ENCODE measurements at regions not wholly inside any gene's neighbourhood (a gene's known extent, or its start where the extent isn't known, plus 50 kb on each side); places are given as distances from the start of the nearest gene placed in this dataset.

- WGBS (ENCODE audit: insufficient coverage, low coverage, low lambda C conversion rate, missing lambda C conversion rate), result 100% methylated on average over 1 of the region's 1 CpG
- Histone ChIP-seq H3K27me3 (no peaks in the 10 kb centered on the region), H3K36me3 (no peaks in the 10 kb centered on the region), H3K4me1 (no peaks in the 10 kb centered on the region), H3K27ac (no peak overlapping the region), H3K4me3 (no peak overlapping the region), H3K9me3 (no peaks in the 10 kb centered on the region)
- intact Hi-C loops (cut with DNase I), result no loop called here
- DNase-seq, result no peak
- TF ChIP-seq, protein P1, sequence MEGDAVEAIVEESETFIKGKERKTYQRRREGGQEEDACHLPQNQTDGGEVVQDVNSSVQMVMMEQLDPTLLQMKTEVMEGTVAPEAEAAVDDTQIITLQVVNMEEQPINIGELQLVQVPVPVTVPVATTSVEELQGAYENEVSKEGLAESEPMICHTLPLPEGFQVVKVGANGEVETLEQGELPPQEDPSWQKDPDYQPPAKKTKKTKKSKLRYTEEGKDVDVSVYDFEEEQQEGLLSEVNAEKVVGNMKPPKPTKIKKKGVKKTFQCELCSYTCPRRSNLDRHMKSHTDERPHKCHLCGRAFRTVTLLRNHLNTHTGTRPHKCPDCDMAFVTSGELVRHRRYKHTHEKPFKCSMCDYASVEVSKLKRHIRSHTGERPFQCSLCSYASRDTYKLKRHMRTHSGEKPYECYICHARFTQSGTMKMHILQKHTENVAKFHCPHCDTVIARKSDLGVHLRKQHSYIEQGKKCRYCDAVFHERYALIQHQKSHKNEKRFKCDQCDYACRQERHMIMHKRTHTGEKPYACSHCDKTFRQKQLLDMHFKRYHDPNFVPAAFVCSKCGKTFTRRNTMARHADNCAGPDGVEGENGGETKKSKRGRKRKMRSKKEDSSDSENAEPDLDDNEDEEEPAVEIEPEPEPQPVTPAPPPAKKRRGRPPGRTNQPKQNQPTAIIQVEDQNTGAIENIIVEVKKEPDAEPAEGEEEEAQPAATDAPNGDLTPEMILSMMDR (IDR thresholded peaks at IDR 0.05), result no peak
- no peak for TF ChIP-seq POLR2A (IDR thresholded peaks at IDR 0.05)
- no peak for ATAC-seq
Observed at GRCh38 chr2:155162494-155162893, 464.0 kb downstream of the KCNJ3 start.

DNA sequence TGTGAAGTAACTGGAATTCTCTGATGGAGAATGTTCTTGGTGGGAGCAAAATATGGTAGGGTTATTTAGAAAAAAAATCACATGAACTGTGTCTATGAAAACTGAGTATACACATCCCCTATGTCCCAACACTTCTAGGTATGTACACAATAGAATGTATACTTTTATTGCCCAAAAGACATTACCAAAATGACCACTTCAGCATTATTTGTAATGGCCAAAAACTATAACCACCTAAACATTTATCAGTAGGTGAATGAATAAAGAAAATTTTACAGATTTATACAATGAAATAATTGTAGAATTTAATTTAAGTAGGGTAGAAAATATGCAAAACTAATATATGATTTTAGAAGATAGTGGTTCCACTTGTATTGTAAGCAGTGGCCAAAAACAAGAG, 462.8 kb downstream of the KCNJ3 start:
- Histone ChIP-seq H3K4me1 (no peaks in the 10 kb centered on the region), H3K27ac (no peak overlapping the region), H3K9me3 (no peaks in the 10 kb centered on the region), H3K4me3 (no peak overlapping the region), H3K27me3 (no peaks in the 10 kb centered on the region), H3K36me3 (no peaks in the 10 kb centered on the region)
- TF ChIP-seq POLR2A (IDR thresholded peaks at IDR 0.05), result no peak
- TF ChIP-seq, protein P1 (IDR thresholded peaks at IDR 0.05), result no peak
- intact Hi-C loops (cut with DNase I), result no loop called here
- DNase-seq (no peak), ATAC-seq (no peak)

GRCh38 chr2:155157711-155158110, 459.2 kb downstream of the KCNJ3 start:
- ATAC-seq (no peak), DNase-seq (no peak)
- H3K27me3 ChIP-seq, result no peaks in the 10 kb centered on the region
- H3K9me3 ChIP-seq, result no peaks in the 10 kb centered on the region
- H3K4me3 ChIP-seq, result no peak overlapping the region
- no peak overlapping the region for H3K27ac ChIP-seq
- 47% methylated on average over 2 of the region's 2 CpGs for WGBS (ENCODE audit: insufficient coverage, low coverage, low lambda C conversion rate, missing lambda C conversion rate)
- no peaks in the 10 kb centered on the region for H3K4me1 ChIP-seq
- intact Hi-C loops (cut with DNase I), result no loop called here
- TF ChIP-seq, protein P1 (IDR thresholded peaks at IDR 0.05), result no peak
- no peak for TF ChIP-seq POLR2A (IDR thresholded peaks at IDR 0.05)
- H3K36me3 ChIP-seq, result no peaks in the 10 kb centered on the region

GRCh38 chr2:155157065-155157464, 458.6 kb downstream of the KCNJ3 start:
- ATAC-seq, result no peak
- Histone ChIP-seq H3K36me3 (no peaks in the 10 kb centered on the region), H3K27ac (no peak overlapping the region), H3K27me3 (no peaks in the 10 kb centered on the region), H3K4me1 (no peaks in the 10 kb centered on the region), H3K4me3 (no peak overlapping the region), H3K9me3 (no peaks in the 10 kb centered on the region)
- TF ChIP-seq, protein P1 (IDR thresholded peaks at IDR 0.05), result no peak
- TF ChIP-seq POLR2A (IDR thresholded peaks at IDR 0.05), result no peak
- no peak for DNase-seq
- intact Hi-C loops (cut with DNase I), result no loop called here
- WGBS (ENCODE audit: insufficient coverage, low coverage, low lambda C conversion rate, missing lambda C conversion rate), result 41% methylated on average over 3 of the region's 3 CpGs

DNA sequence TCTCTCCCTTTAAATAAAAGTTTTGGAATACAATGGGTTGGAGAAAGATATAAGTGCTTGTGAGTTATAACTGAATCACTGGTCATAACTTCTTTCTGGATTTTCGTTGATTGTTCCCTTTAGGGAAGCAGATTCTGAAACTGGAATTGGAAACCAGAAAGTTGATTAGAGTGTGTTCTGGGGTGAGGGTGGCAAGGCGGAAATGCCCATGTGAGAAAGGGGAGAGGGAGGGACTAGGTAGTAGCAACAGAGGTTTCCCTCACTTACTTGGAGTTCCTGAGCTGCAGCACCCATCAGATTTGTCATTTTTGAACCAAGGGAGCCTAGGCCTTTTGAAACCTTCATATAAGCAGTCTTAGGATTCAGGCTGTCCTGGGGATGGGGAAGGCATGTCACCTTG, 453.4 kb downstream of the KCNJ3 start:
- no peaks in the 10 kb centered on the region for H3K36me3 ChIP-seq
- WGBS (ENCODE audit: insufficient coverage, low coverage, low lambda C conversion rate, missing lambda C conversion rate), result 58% methylated on average over 2 of the region's 2 CpGs
- no peak for ATAC-seq
- no peak overlapping the region for H3K4me3 ChIP-seq
- TF ChIP-seq POLR2A (IDR thresholded peaks at IDR 0.05), result no peak
- TF ChIP-seq, protein P1 (IDR thresholded peaks at IDR 0.05), result no peak
- DNase-seq, result no peak
- intact Hi-C loops (cut with DNase I), result no loop called here
- no peaks in the 10 kb centered on the region for H3K4me1 ChIP-seq
- H3K27me3 ChIP-seq, result no peaks in the 10 kb centered on the region
- no peaks in the 10 kb centered on the region for H3K9me3 ChIP-seq
- H3K27ac ChIP-seq, result no peak overlapping the region

Measured in right lobe of liver (tissue), 6 donors.